ENCODE measurements at regions not wholly inside any gene's neighbourhood (a gene's known extent, or its start where the extent isn't known, plus 50 kb on each side); places are given as distances from the start of the nearest gene placed in this dataset.

GRCh38 chr7:128166603-128167041 lies 74.5 kb upstream of the LEP start:
- Mint-ChIP-seq H3K36me3 (no peaks in the 10 kb centered on the region), H3K4me3 (peak overlapping the region; percentile 42), H3K27ac (no peak overlapping the region), H3K4me1 (peaks cover 10 to 13% of the 10 kb centered on the region in 2 donors), H3K9me3 (no peaks in the 10 kb centered on the region), H3K27me3 (ENCODE audit: low read depth in 2 of 2) (peaks cover 56 to 71% of the 10 kb centered on the region in 2 donors)
- peak in 1 of 3 donors; percentile 11 for ATAC-seq
- H3K9me3 ChIP-seq (ENCODE audit: control insufficient read depth, insufficient read depth, low read length), result no peaks in the 10 kb centered on the region
- H3K4me3 ChIP-seq (ENCODE audit: low read length), result peak overlapping the region; percentile 21
- peak in 1 of 2 donors; percentile 9 for DNase-seq
- peaks cover 43% of the 10 kb centered on the region for H3K27me3 ChIP-seq (ENCODE audit: control insufficient read depth, insufficient read depth, low read length)
- H3K36me3 ChIP-seq (ENCODE audit: control insufficient read depth, insufficient read depth, low read length), result no peaks in the 10 kb centered on the region
- intact Hi-C loops (cut with micrococcal nuclease), result no loop called here
- no peak for TF ChIP-seq CTCF (IDR thresholded peaks at IDR 0.05)
- no peak overlapping the region for H3K27ac ChIP-seq (ENCODE audit: low read length)
- H3K4me1 ChIP-seq (ENCODE audit: control insufficient read depth, insufficient read depth, low read length), result peaks cover 24% of the 10 kb centered on the region
- WGBS (ENCODE audit: insufficient coverage), result 2% methylated on average over 44 of the region's 44 CpGs

GRCh38 chr7:128167042-128167701 lies 73.9 kb upstream of the LEP start:
- H3K27ac Mint-ChIP-seq, result no peak overlapping the region
- Histone ChIP-seq H3K27ac (ENCODE audit: low read length) (no peak overlapping the region), H3K4me3 (ENCODE audit: low read length) (peak overlapping the region; percentile 21), H3K4me1 (ENCODE audit: control insufficient read depth, insufficient read depth, low read length) (peaks cover 24% of the 10 kb centered on the region), H3K36me3 (ENCODE audit: control insufficient read depth, insufficient read depth, low read length) (no peaks in the 10 kb centered on the region), H3K27me3 (ENCODE audit: control insufficient read depth, insufficient read depth, low read length) (peaks cover 43% of the 10 kb centered on the region), H3K9me3 (ENCODE audit: control insufficient read depth, insufficient read depth, low read length) (no peaks in the 10 kb centered on the region)
- intact Hi-C loops (cut with micrococcal nuclease), result no loop called here
- peak overlapping the region; percentile 81 for H3K4me3 Mint-ChIP-seq
- H3K36me3 Mint-ChIP-seq, result no peaks in the 10 kb centered on the region
- peak in 2 of 3 donors; percentile 66 to 69 for ATAC-seq
- H3K4me1 Mint-ChIP-seq, result peaks cover 10 to 13% of the 10 kb centered on the region in 2 donors
- peaks cover 53 to 66% of the 10 kb centered on the region in 2 donors for H3K27me3 Mint-ChIP-seq (ENCODE audit: low read depth in 2 of 2)
- no peaks in the 10 kb centered on the region for H3K9me3 Mint-ChIP-seq
- TF ChIP-seq CTCF (IDR thresholded peaks at IDR 0.05), result no peak
- peak in 1 of 2 donors; percentile 42 for DNase-seq
- WGBS (ENCODE audit: insufficient coverage), result 2% methylated on average over 59 of the region's 59 CpGs

GRCh38 chr7:128167791-128168666 lies 73.0 kb upstream of the LEP start:
- H3K9me3 Mint-ChIP-seq, result no peaks in the 10 kb centered on the region
- intact Hi-C loops (cut with micrococcal nuclease), result no loop called here
- H3K4me1 ChIP-seq (ENCODE audit: control insufficient read depth, insufficient read depth, low read length), result peaks cover 24% of the 10 kb centered on the region
- H3K4me3 ChIP-seq (ENCODE audit: low read length), result no peak overlapping the region
- DNase-seq, result peak in 1 of 2 donors; percentile 11
- H3K36me3 ChIP-seq (ENCODE audit: control insufficient read depth, insufficient read depth, low read length), result no peaks in the 10 kb centered on the region
- H3K4me1 Mint-ChIP-seq, result peaks cover 10 to 13% of the 10 kb centered on the region in 2 donors
- no peak overlapping the region for H3K27ac Mint-ChIP-seq
- H3K27me3 ChIP-seq (ENCODE audit: control insufficient read depth, insufficient read depth, low read length), result peaks cover 43% of the 10 kb centered on the region
- peak in 2 of 3 donors; percentile 33 to 37 for ATAC-seq
- TF ChIP-seq CTCF (IDR thresholded peaks at IDR 0.05), result no peak
- H3K9me3 ChIP-seq (ENCODE audit: control insufficient read depth, insufficient read depth, low read length), result no peaks in the 10 kb centered on the region
- no peak overlapping the region for H3K27ac ChIP-seq (ENCODE audit: low read length)
- peaks cover 45 to 57% of the 10 kb centered on the region in 2 donors for H3K27me3 Mint-ChIP-seq (ENCODE audit: low read depth in 2 of 2)
- no peaks in the 10 kb centered on the region for H3K36me3 Mint-ChIP-seq
- peak overlapping the region; percentile 65 for H3K4me3 Mint-ChIP-seq
- 6% methylated on average over 55 of the region's 59 CpGs for WGBS (ENCODE audit: insufficient coverage)

Measured in natural killer cell (primary cell).